ENCODE measurements at regions not wholly inside any gene's neighbourhood (a gene's known extent, or its start where the extent isn't known, plus 50 kb on each side); places are given as distances from the start of the nearest gene placed in this dataset.
"Not testable (repeated sequence)": the region's sequence is repeated elsewhere in the genome, so short reads cannot be mapped to it uniquely, and the experiment has no call there.

GRCh38 chr15:92725171-92725570 is 69.6 kb upstream of the FAM174B start:
- no peaks in the 10 kb centered on the region for H3K36me3 ChIP-seq (ENCODE audit: control insufficient read depth in 1 of 2, insufficient read depth in 2 of 2, low read length in 2 of 2)
- no peaks in the 10 kb centered on the region for H3K27me3 ChIP-seq (ENCODE audit: low read depth, low read length)
- no peak overlapping the region for H3K27ac ChIP-seq (ENCODE audit: low read length)
- no peaks in the 10 kb centered on the region for H3K9me3 ChIP-seq (ENCODE audit: control insufficient read depth in 1 of 2, low read length in 2 of 2)
- H3K4me1 ChIP-seq (ENCODE audit: control insufficient read depth in 1 of 2, insufficient read depth in 2 of 2, low read length in 2 of 2): no peaks in the 10 kb centered on the region
- H3K4me3 ChIP-seq (ENCODE audit: low read depth in 1 of 2, low read length in 2 of 2): no peak overlapping the region

GRCh38 chr15:92728266-92728665 is 72.7 kb upstream of the FAM174B start:
- Histone ChIP-seq H3K36me3 (ENCODE audit: control insufficient read depth in 1 of 2, insufficient read depth in 2 of 2, low read length in 2 of 2) (no peaks in the 10 kb centered on the region), H3K27ac (ENCODE audit: low read length) (no peak overlapping the region), H3K4me1 (ENCODE audit: control insufficient read depth in 1 of 2, insufficient read depth in 2 of 2, low read length in 2 of 2) (no peaks in the 10 kb centered on the region), H3K27me3 (ENCODE audit: low read depth, low read length) (no peaks in the 10 kb centered on the region), H3K4me3 (ENCODE audit: low read depth in 1 of 2, low read length in 2 of 2) (no peak overlapping the region), H3K9me3 (ENCODE audit: control insufficient read depth in 1 of 2, low read length in 2 of 2) (no peaks in the 10 kb centered on the region)

GRCh38 chr15:92733090-92733933 is 77.7 kb upstream of the FAM174B start:
- Histone ChIP-seq H3K9me3 (ENCODE audit: control insufficient read depth in 1 of 2, low read length in 2 of 2) (no peaks in the 10 kb centered on the region), H3K27ac (ENCODE audit: low read length) (no peak overlapping the region), H3K4me1 (ENCODE audit: control insufficient read depth in 1 of 2, insufficient read depth in 2 of 2, low read length in 2 of 2) (no peaks in the 10 kb centered on the region), H3K27me3 (ENCODE audit: low read depth, low read length) (no peaks in the 10 kb centered on the region), H3K4me3 (ENCODE audit: low read depth in 1 of 2, low read length in 2 of 2) (peak overlapping the region; percentile 56 to 67), H3K36me3 (ENCODE audit: control insufficient read depth in 1 of 2, insufficient read depth in 2 of 2, low read length in 2 of 2) (no peaks in the 10 kb centered on the region)

- H3K27me3 ChIP-seq (ENCODE audit: low read depth, low read length): no peaks in the 10 kb centered on the region
- H3K27ac ChIP-seq (ENCODE audit: low read length): peak overlapping the region; percentile 75
- H3K4me3 ChIP-seq (ENCODE audit: low read depth in 1 of 2, low read length in 2 of 2): peak overlapping the region; percentile 56 to 67
- no peaks in the 10 kb centered on the region for H3K36me3 ChIP-seq (ENCODE audit: control insufficient read depth in 1 of 2, insufficient read depth in 2 of 2, low read length in 2 of 2)
- H3K4me1 ChIP-seq (ENCODE audit: control insufficient read depth in 1 of 2, insufficient read depth in 2 of 2, low read length in 2 of 2): no peaks in the 10 kb centered on the region
- no peaks in the 10 kb centered on the region for H3K9me3 ChIP-seq (ENCODE audit: control insufficient read depth in 1 of 2, low read length in 2 of 2)
These were observed 78.5 kb upstream of the FAM174B start for GRCh38 chr15:92733934-92734521.

GRCh38 chr15:92739246-92739645 is 83.7 kb upstream of the FAM174B start:
- H3K27me3 ChIP-seq (ENCODE audit: low read depth, low read length); H3K27ac ChIP-seq (ENCODE audit: low read length): not testable (repeated sequence)

GRCh38 chr15:92745845-92746271 is 90.3 kb upstream of the FAM174B start:
- no peak overlapping the region for H3K4me3 ChIP-seq (ENCODE audit: low read depth in 1 of 2, low read length in 2 of 2)
- H3K27ac ChIP-seq (ENCODE audit: low read length): no peak overlapping the region
- no peaks in the 10 kb centered on the region for H3K27me3 ChIP-seq (ENCODE audit: low read depth, low read length)
- peaks cover 3 to 4% of the 10 kb centered on the region in 2 donors for H3K9me3 ChIP-seq (ENCODE audit: control insufficient read depth in 1 of 2, low read length in 2 of 2)
- H3K36me3 ChIP-seq (ENCODE audit: control insufficient read depth in 1 of 2, insufficient read depth in 2 of 2, low read length in 2 of 2): no peaks in the 10 kb centered on the region
- H3K4me1 ChIP-seq (ENCODE audit: control insufficient read depth in 1 of 2, insufficient read depth in 2 of 2, low read length in 2 of 2): no peaks in the 10 kb centered on the region

More at GRCh38 chr15:92739246-92739645, 83.7 kb upstream of the FAM174B start:
- not testable (repeated sequence) for H3K36me3 ChIP-seq (ENCODE audit: control insufficient read depth in 1 of 2, insufficient read depth in 2 of 2, low read length in 2 of 2); H3K4me3 ChIP-seq (ENCODE audit: low read depth in 1 of 2, low read length in 2 of 2); H3K9me3 ChIP-seq (ENCODE audit: control insufficient read depth in 1 of 2, low read length in 2 of 2); H3K4me1 ChIP-seq (ENCODE audit: control insufficient read depth in 1 of 2, insufficient read depth in 2 of 2, low read length in 2 of 2)

GRCh38 chr15:92747047-92747446 is 91.5 kb upstream of the FAM174B start:
- peaks cover 3 to 4% of the 10 kb centered on the region in 2 donors for H3K9me3 ChIP-seq (ENCODE audit: control insufficient read depth in 1 of 2, low read length in 2 of 2)

GRCh38 chr15:92749216-92749615 is 93.6 kb upstream of the FAM174B start:
- Histone ChIP-seq H3K36me3 (ENCODE audit: control insufficient read depth in 1 of 2, insufficient read depth in 2 of 2, low read length in 2 of 2) (no peaks in the 10 kb centered on the region), H3K9me3 (ENCODE audit: control insufficient read depth in 1 of 2, low read length in 2 of 2) (no peaks in the 10 kb centered on the region), H3K27ac (ENCODE audit: low read length) (no peak overlapping the region), H3K27me3 (ENCODE audit: low read depth, low read length) (no peaks in the 10 kb centered on the region), H3K4me3 (ENCODE audit: low read depth in 1 of 2, low read length in 2 of 2) (no peak overlapping the region), H3K4me1 (ENCODE audit: control insufficient read depth in 1 of 2, insufficient read depth in 2 of 2, low read length in 2 of 2) (no peaks in the 10 kb centered on the region)

More at GRCh38 chr15:92747047-92747446, 91.5 kb upstream of the FAM174B start:
- no peaks in the 10 kb centered on the region for H3K36me3 ChIP-seq (ENCODE audit: control insufficient read depth in 1 of 2, insufficient read depth in 2 of 2, low read length in 2 of 2)
- no peaks in the 10 kb centered on the region for H3K27me3 ChIP-seq (ENCODE audit: low read depth, low read length)
- H3K4me3 ChIP-seq (ENCODE audit: low read depth in 1 of 2, low read length in 2 of 2): no peak overlapping the region
- no peak overlapping the region for H3K27ac ChIP-seq (ENCODE audit: low read length)
- H3K4me1 ChIP-seq (ENCODE audit: control insufficient read depth in 1 of 2, insufficient read depth in 2 of 2, low read length in 2 of 2): no peaks in the 10 kb centered on the region

- H3K9me3 ChIP-seq (ENCODE audit: control insufficient read depth in 1 of 2, low read length in 2 of 2): no peaks in the 10 kb centered on the region
These were observed 94.4 kb upstream of the FAM174B start for GRCh38 chr15:92749946-92750345.

GRCh38 chr15:92751528-92751927 is 96.0 kb upstream of the FAM174B start:
- H3K4me3 ChIP-seq (ENCODE audit: low read depth in 1 of 2, low read length in 2 of 2): no peak overlapping the region
- no peak overlapping the region for H3K27ac ChIP-seq (ENCODE audit: low read length)
- no peaks in the 10 kb centered on the region for H3K27me3 ChIP-seq (ENCODE audit: low read depth, low read length)

More at GRCh38 chr15:92749946-92750345, 94.4 kb upstream of the FAM174B start:
- H3K4me3 ChIP-seq (ENCODE audit: low read depth in 1 of 2, low read length in 2 of 2): no peak overlapping the region
- no peaks in the 10 kb centered on the region for H3K4me1 ChIP-seq (ENCODE audit: control insufficient read depth in 1 of 2, insufficient read depth in 2 of 2, low read length in 2 of 2)
- H3K27ac ChIP-seq (ENCODE audit: low read length): no peak overlapping the region
- no peaks in the 10 kb centered on the region for H3K27me3 ChIP-seq (ENCODE audit: low read depth, low read length)
- no peaks in the 10 kb centered on the region for H3K36me3 ChIP-seq (ENCODE audit: control insufficient read depth in 1 of 2, insufficient read depth in 2 of 2, low read length in 2 of 2)

GRCh38 chr15:92753591-92753990 is 98.0 kb upstream of the FAM174B start:
- H3K9me3 ChIP-seq (ENCODE audit: control insufficient read depth in 1 of 2, low read length in 2 of 2): no peaks in the 10 kb centered on the region
- H3K4me3 ChIP-seq (ENCODE audit: low read depth in 1 of 2, low read length in 2 of 2): no peak overlapping the region
- H3K4me1 ChIP-seq (ENCODE audit: control insufficient read depth in 1 of 2, insufficient read depth in 2 of 2, low read length in 2 of 2): no peaks in the 10 kb centered on the region
- no peaks in the 10 kb centered on the region for H3K27me3 ChIP-seq (ENCODE audit: low read depth, low read length)
- H3K36me3 ChIP-seq (ENCODE audit: control insufficient read depth in 1 of 2, insufficient read depth in 2 of 2, low read length in 2 of 2): no peaks in the 10 kb centered on the region
- no peak overlapping the region for H3K27ac ChIP-seq (ENCODE audit: low read length)

More at GRCh38 chr15:92751528-92751927, 96.0 kb upstream of the FAM174B start:
- H3K36me3 ChIP-seq (ENCODE audit: control insufficient read depth in 1 of 2, insufficient read depth in 2 of 2, low read length in 2 of 2): no peaks in the 10 kb centered on the region
- no peaks in the 10 kb centered on the region for H3K4me1 ChIP-seq (ENCODE audit: control insufficient read depth in 1 of 2, insufficient read depth in 2 of 2, low read length in 2 of 2)
- H3K9me3 ChIP-seq (ENCODE audit: control insufficient read depth in 1 of 2, low read length in 2 of 2): no peaks in the 10 kb centered on the region
